Activated naive CD4-positive, alpha-beta T cell treated with anti-CD3 and anti-CD28 coated beads for 36 hours (primary cell): ENCODE measurements at regions not wholly inside any gene's neighbourhood (a gene's known extent, or its start where the extent isn't known, plus 50 kb on each side); places are given as distances from the start of the nearest gene placed in this dataset.

Experiments used
- CTCF ChIA-PET: fragments of 350-600 bp; sonication (Branson Sonifier 250); formaldehyde crosslinking; loops from one replicate; lab custom pipeline; 2021; ENCODE audit warnings: antibody characterized with exemption; lab: Charles Lee
- DNase-seq: peaks from one replicate; pipeline ENCODE4 v3.0.0-alpha.2; 2020
- H3K27ac Mint-ChIP-seq: one replicate; pipeline ENCODE4 v1.8.0; 2021; ENCODE audit warnings: mild to moderate bottlenecking, mixed read lengths
- H3K27me3 Mint-ChIP-seq: one replicate; pipeline ENCODE4 v1.8.0; 2021; ENCODE audit warnings: low read depth, mixed read lengths
- H3K36me3 Mint-ChIP-seq: one replicate; pipeline ENCODE4 v1.8.0; 2021; ENCODE audit warnings: low read depth, mixed read lengths
- H3K4me1 Mint-ChIP-seq: one replicate; pipeline ENCODE4 v1.8.0; 2021; ENCODE audit warnings: low read depth, mixed read lengths
- H3K4me3 Mint-ChIP-seq: one replicate; pipeline ENCODE4 v1.8.0; 2021; ENCODE audit warnings: mild to moderate bottlenecking, moderate library complexity, mixed read lengths
- H3K9me3 Mint-ChIP-seq: one replicate; pipeline ENCODE4 v1.8.0; 2021; ENCODE audit warnings: mixed read lengths
- intact Hi-C: fragments of 100-400 bp; cut with micrococcal nuclease; formaldehyde crosslinking; loops from one replicate; pipeline ENCODE4 v1.15.1; 2023

- Mint-ChIP-seq H3K27ac (no peak overlapping the region), H3K27me3 (no peaks in the 10 kb centered on the region), H3K9me3 (peaks cover 10% of the 10 kb centered on the region), H3K36me3 (no peaks in the 10 kb centered on the region), H3K4me1 (no peaks in the 10 kb centered on the region), H3K4me3 (no peak overlapping the region)
- intact Hi-C loops: no loop called here
- CTCF ChIA-PET: no interaction called here
- DNase-seq: no peak
Observed at GRCh38 chr12:87082756-87083155, 826.6 kb upstream of the MGAT4C start.

- no peaks in the 10 kb centered on the region for H3K4me1 Mint-ChIP-seq
- H3K27ac Mint-ChIP-seq: no peak overlapping the region
- no peaks in the 10 kb centered on the region for H3K36me3 Mint-ChIP-seq
- intact Hi-C loops: no loop called here
- DNase-seq: no peak
- CTCF ChIA-PET: no interaction called here
- no peak overlapping the region for H3K4me3 Mint-ChIP-seq
- no peaks in the 10 kb centered on the region for H3K27me3 Mint-ChIP-seq
- H3K9me3 Mint-ChIP-seq: peaks cover 16% of the 10 kb centered on the region
Observed at GRCh38 chr12:87074781-87075180, 818.6 kb upstream of the MGAT4C start.

GRCh38 chr12:87066326-87066725 lies 810.1 kb upstream of the MGAT4C start:
- no peaks in the 10 kb centered on the region for H3K36me3 Mint-ChIP-seq
- H3K9me3 Mint-ChIP-seq: peaks cover 6% of the 10 kb centered on the region
- no peak overlapping the region for H3K27ac Mint-ChIP-seq
- H3K27me3 Mint-ChIP-seq: no peaks in the 10 kb centered on the region
- no peaks in the 10 kb centered on the region for H3K4me1 Mint-ChIP-seq
- CTCF ChIA-PET: no interaction called here
- no peak overlapping the region for H3K4me3 Mint-ChIP-seq
- intact Hi-C loops: no loop called here
- no peak for DNase-seq

- no peaks in the 10 kb centered on the region for H3K27me3 Mint-ChIP-seq
Observed at GRCh38 chr12:87059231-87059630, 803.0 kb upstream of the MGAT4C start.

GRCh38 chr12:87054226-87054625 lies 798.0 kb upstream of the MGAT4C start:
- Mint-ChIP-seq H3K4me3 (no peak overlapping the region), H3K27ac (no peak overlapping the region), H3K27me3 (no peaks in the 10 kb centered on the region), H3K9me3 (peaks cover 2% of the 10 kb centered on the region), H3K4me1 (no peaks in the 10 kb centered on the region), H3K36me3 (no peaks in the 10 kb centered on the region)
- DNase-seq: no peak
- CTCF ChIA-PET: no interaction called here
- intact Hi-C loops: no loop called here

More at GRCh38 chr12:87059231-87059630, 803.0 kb upstream of the MGAT4C start:
- intact Hi-C loops: no loop called here
- Mint-ChIP-seq H3K36me3 (no peaks in the 10 kb centered on the region), H3K9me3 (peaks cover 6% of the 10 kb centered on the region), H3K4me1 (no peaks in the 10 kb centered on the region), H3K27ac (no peak overlapping the region), H3K4me3 (no peak overlapping the region)
- CTCF ChIA-PET: no interaction called here
- no peak for DNase-seq

- no peak overlapping the region for H3K4me3 Mint-ChIP-seq
- CTCF ChIA-PET: no interaction called here
- intact Hi-C loops: no loop called here
- H3K4me1 Mint-ChIP-seq: no peaks in the 10 kb centered on the region
- H3K27ac Mint-ChIP-seq: no peak overlapping the region
- H3K9me3 Mint-ChIP-seq: peaks cover 2% of the 10 kb centered on the region
- H3K27me3 Mint-ChIP-seq: no peaks in the 10 kb centered on the region
- no peak for DNase-seq
- no peaks in the 10 kb centered on the region for H3K36me3 Mint-ChIP-seq
Observed at GRCh38 chr12:87051621-87052020, 795.4 kb upstream of the MGAT4C start.

GRCh38 chr12:87047691-87048090 lies 791.5 kb upstream of the MGAT4C start:
- Mint-ChIP-seq H3K36me3 (no peaks in the 10 kb centered on the region), H3K4me1 (no peaks in the 10 kb centered on the region), H3K27ac (no peak overlapping the region), H3K9me3 (peaks cover 2% of the 10 kb centered on the region), H3K27me3 (no peaks in the 10 kb centered on the region), H3K4me3 (no peak overlapping the region)
- intact Hi-C loops: no loop called here
- no peak for DNase-seq
- CTCF ChIA-PET: no interaction called here

GRCh38 chr12:87039536-87039935 lies 783.3 kb upstream of the MGAT4C start:
- H3K27me3 Mint-ChIP-seq: no peaks in the 10 kb centered on the region
- no peak overlapping the region for H3K4me3 Mint-ChIP-seq
- H3K9me3 Mint-ChIP-seq: peaks cover 2% of the 10 kb centered on the region
- no peak for DNase-seq
- H3K36me3 Mint-ChIP-seq: no peaks in the 10 kb centered on the region
- CTCF ChIA-PET: no interaction called here
- H3K4me1 Mint-ChIP-seq: no peaks in the 10 kb centered on the region
- no peak overlapping the region for H3K27ac Mint-ChIP-seq
- intact Hi-C loops: no loop called here

- Mint-ChIP-seq H3K27ac (no peak overlapping the region), H3K27me3 (no peaks in the 10 kb centered on the region), H3K36me3 (no peaks in the 10 kb centered on the region), H3K4me1 (no peaks in the 10 kb centered on the region), H3K9me3 (peaks cover 4% of the 10 kb centered on the region), H3K4me3 (no peak overlapping the region)
- DNase-seq: no peak
- CTCF ChIA-PET: no interaction called here
- intact Hi-C loops: no loop called here
Observed at GRCh38 chr12:87038098-87038497, 781.9 kb upstream of the MGAT4C start.

- H3K9me3 Mint-ChIP-seq: peaks cover 8% of the 10 kb centered on the region
- no peak for DNase-seq
- CTCF ChIA-PET: no interaction called here
- intact Hi-C loops: no loop called here
- no peak overlapping the region for H3K4me3 Mint-ChIP-seq
- no peaks in the 10 kb centered on the region for H3K36me3 Mint-ChIP-seq
- no peaks in the 10 kb centered on the region for H3K27me3 Mint-ChIP-seq
- no peak overlapping the region for H3K27ac Mint-ChIP-seq
- no peaks in the 10 kb centered on the region for H3K4me1 Mint-ChIP-seq
Observed at GRCh38 chr12:87025976-87026375, 769.8 kb upstream of the MGAT4C start.

GRCh38 chr12:87021400-87021799 lies 765.2 kb upstream of the MGAT4C start:
- no peaks in the 10 kb centered on the region for H3K4me1 Mint-ChIP-seq
- no peaks in the 10 kb centered on the region for H3K27me3 Mint-ChIP-seq
- H3K4me3 Mint-ChIP-seq: no peak overlapping the region
- H3K36me3 Mint-ChIP-seq: no peaks in the 10 kb centered on the region
- CTCF ChIA-PET: interaction anchor here (0.7 kb wide), 1 partner anchor 502 kb away, joined by 4 read pairs; no protein-coding TSS in a partner anchor
- H3K9me3 Mint-ChIP-seq: peaks cover 13% of the 10 kb centered on the region
- no peak for DNase-seq
- intact Hi-C loops: no loop called here
- H3K27ac Mint-ChIP-seq: no peak overlapping the region

GRCh38 chr12:87020071-87020470 lies 763.9 kb upstream of the MGAT4C start:
- H3K27ac Mint-ChIP-seq: no peak overlapping the region
- H3K4me1 Mint-ChIP-seq: no peaks in the 10 kb centered on the region
- H3K9me3 Mint-ChIP-seq: peaks cover 15% of the 10 kb centered on the region
- no peaks in the 10 kb centered on the region for H3K36me3 Mint-ChIP-seq
- intact Hi-C loops: no loop called here
- no peak overlapping the region for H3K4me3 Mint-ChIP-seq
- CTCF ChIA-PET: no interaction called here
- no peak for DNase-seq
- no peaks in the 10 kb centered on the region for H3K27me3 Mint-ChIP-seq

GRCh38 chr12:87015352-87015751 lies 759.2 kb upstream of the MGAT4C start:
- no peaks in the 10 kb centered on the region for H3K27me3 Mint-ChIP-seq
- intact Hi-C loops: no loop called here
- no peak for DNase-seq
- no peak overlapping the region for H3K27ac Mint-ChIP-seq
- peaks cover 10% of the 10 kb centered on the region for H3K9me3 Mint-ChIP-seq
- no peak overlapping the region for H3K4me3 Mint-ChIP-seq
- no peaks in the 10 kb centered on the region for H3K4me1 Mint-ChIP-seq
- H3K36me3 Mint-ChIP-seq: no peaks in the 10 kb centered on the region
- CTCF ChIA-PET: no interaction called here
